GM21576 (cell line): ENCODE measurements at regions not wholly inside any gene's neighbourhood (a gene's known extent, or its start where the extent isn't known, plus 50 kb on each side); places are given as distances from the start of the nearest gene placed in this dataset.

Experiments
- ATAC-seq: cut with Tn5 transposase; IDR thresholded peaks from one replicate; pipeline ENCODE4 v1.9.1; 2021; ENCODE audit warnings: mild to moderate bottlenecking, moderate library complexity; ENCODE audit not compliant: unreplicated experiment

DNA sequence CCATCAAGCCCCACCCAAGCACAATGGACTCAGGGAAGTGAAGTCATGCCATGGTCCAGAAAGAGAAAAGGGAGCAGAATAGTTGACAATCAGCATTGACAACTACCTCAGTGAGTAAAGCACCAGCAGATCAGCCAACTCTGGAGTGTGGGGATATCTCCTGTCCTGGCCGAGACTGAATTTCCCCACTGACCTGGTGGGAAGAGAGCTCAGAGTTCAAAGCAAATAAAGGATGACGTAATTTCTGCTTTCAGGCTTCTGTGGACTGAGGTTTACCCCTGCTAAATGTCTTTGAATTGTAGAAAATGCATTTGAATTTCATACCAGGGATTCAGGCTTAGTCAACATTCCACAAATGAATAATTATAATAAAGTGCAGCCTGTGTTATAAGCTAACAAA, 152.9 kb downstream of the CBLN1 start:
- ATAC-seq: no peak

DNA sequence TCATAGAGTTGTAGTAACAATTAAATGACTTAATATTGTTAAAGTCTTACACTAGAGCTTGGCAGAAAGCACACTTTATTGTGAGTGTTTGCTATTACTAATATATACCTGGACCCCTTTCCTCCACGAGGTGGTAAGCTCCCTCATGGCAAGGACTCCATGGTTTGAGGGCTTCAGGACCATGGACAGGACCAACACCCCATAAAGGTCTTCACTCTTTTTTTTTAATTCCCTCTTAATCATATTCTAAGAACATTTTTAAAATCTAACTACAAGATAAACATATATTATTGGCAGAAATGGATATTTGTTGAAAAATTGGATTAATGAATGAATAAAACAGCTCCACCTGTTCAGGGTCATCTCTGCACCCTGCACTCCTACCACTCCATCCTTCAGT, 154.5 kb downstream of the CBLN1 start:
- ATAC-seq: no peak

DNA sequence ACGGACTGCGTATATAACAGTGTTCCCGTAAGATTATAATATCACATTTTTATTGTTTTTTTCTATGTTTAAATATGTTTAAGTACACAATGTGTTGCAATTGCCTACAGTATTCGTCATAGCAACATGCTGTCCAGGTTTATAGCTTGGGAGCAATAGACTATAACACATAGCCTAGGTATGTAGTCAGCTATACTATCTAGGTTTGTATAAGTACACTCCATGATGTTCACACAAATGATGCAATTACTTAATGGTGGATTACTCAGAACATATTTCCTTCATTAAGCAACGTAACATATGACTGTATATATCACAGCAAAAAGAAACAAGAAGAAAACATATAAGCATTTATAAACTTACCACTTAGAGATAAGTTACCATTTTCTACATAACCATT, 160.0 kb downstream of the CBLN1 start:
- no peak for ATAC-seq

DNA sequence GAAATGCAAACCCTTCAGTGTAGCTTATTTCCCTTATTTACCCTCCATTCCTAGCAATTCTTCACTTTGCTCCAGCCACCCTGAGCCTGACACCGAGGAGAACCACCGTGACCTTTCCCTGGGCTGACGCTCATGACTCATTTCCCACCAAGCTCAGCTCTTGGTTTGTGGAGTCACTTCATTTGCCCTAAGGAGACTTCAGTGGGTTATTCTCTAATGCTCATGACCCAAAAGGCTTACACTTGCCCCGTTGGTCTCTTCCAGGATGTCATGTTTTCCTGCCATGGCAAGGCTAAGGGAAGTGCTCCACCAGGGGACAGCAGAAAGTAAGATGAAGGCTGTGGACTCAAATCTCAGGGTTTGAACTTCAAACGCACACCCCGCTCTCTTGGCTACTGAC, 161.0 kb downstream of the CBLN1 start:
- no peak for ATAC-seq

DNA sequence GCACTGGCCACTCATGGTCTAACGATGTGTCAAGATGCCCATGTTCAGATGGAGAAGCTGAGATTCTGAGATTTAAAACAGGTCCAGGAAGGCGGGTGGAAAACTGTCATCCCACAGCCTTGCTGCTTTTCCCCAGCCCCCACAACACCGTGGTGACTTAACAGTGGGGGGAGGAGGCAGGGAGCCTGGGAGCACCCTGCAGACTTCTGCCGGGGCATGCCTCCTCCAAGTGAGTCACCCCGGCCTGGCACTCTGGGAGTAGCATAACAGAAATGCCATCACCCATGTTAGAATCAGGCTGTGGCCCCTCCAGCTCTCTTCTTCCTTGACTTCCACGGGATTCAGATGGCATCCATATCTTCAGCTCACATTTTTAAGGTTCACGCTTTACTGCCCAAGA, 164.8 kb downstream of the CBLN1 start:
- ATAC-seq: no peak

DNA sequence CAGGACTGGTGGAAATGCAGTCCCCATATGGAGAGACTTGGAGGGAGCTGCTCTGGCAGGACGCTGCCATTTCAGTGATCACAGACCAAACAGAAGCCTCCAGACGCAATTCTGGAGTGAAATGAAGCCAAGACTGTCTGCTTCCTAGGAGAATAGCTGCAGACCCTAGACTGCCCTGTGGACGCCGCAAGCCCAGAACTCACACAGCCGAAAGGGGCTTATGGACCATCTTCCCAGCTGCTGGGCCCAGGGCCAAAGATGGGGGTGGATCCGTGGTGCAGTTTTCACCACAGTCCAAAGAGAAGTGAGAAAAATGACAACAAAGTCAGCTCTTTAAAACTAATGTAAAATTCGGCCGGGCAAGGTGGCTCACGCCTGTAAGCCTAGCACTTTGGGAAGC, 165.7 kb downstream of the CBLN1 start:
- ATAC-seq: no peak

DNA sequence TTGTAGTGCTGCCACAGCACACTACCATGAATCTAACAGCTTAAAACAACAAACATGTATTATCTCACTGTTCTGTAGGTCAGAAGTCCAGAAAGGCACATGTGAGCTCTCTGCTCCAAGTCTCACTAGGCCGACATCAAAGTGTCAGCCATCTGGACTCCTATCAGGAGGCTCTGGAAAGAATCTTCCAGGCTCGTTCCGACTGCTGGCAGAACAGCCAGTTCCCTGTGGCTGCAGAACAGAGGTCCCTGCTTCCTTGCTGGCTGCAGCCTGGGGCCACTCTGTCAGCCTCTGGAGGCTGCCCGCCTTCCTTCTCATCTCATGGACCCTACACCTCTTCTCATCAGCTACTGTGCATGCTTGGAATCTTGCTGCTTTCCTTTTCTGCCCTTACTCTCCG, 168.9 kb downstream of the CBLN1 start:
- no peak for ATAC-seq

DNA sequence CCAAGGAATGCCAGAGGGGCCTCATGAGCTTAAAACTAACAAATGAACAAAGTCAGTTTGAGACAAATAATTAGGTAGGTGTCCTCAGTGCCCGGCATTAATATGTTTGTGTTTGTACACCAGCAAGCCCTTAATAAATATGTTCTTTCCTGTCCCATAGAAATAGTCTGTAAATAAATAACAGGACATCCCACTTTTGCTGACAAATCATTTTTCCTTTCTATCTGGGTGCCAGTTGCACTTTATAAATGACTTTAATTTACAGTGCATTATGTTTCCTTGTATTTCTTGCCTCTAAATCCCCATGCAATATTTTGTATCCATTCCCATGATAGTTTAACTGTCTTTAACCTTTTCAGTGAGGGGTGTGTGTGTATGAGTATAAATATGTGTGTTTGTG, 170.3 kb downstream of the CBLN1 start:
- no peak for ATAC-seq

DNA sequence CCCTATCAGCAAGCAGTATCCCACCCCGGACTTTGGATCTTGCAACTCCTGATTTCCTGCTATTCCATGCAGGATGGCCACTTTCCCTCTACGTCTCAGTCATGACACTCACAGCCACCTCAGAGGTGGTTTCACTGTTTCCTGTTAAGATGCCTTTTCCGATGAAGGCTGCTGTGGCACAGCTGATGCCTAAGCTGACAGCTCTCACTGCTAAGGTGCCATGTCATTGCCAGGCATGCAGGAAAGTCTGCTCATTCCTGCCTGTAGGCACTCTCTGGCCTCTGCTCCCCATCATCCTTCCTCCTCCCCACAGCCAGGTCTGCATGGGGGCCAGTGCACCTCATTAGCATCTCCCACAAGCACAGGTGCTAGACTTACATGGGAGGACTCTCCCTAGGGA, 173.0 kb downstream of the CBLN1 start:
- ATAC-seq: no peak

DNA sequence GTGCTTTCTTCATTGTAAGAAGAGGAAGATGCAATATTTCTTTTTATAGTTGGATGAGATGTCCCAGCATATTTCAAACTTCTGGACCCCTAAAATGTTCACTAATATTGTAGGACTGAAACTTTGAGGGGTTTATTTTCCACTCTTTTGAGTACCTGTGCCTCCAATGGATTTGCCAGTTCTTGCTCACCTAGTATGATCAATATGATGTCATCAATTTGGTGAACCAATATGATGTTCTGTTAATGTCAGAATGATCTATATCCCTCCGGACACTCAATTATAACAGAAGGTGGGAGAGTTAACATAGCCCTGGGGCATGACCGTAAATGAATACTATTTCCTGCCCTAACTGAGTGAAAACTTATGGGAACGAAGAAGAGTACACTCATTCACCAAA, 178.3 kb downstream of the CBLN1 start:
- ATAC-seq: no peak

DNA sequence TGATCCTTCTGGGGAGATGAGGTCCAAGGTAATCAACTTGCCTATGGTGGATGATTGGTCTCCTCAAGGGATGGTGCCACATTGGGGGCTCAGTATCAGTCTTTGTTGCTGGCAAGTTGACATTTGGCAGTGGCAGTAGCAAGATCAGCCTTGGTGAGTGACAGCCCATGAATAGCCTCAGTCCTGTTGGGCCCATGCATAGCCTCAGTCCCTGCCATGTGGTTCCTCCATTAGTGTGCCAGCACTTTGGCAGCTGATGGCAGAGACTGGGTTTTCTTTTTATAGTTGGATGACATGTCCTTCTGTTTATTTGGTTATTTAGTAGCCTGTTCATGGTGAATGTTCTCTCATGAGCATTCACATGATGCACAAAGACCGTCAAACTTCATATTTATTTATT, 179.6 kb downstream of the CBLN1 start:
- ATAC-seq: no peak

DNA sequence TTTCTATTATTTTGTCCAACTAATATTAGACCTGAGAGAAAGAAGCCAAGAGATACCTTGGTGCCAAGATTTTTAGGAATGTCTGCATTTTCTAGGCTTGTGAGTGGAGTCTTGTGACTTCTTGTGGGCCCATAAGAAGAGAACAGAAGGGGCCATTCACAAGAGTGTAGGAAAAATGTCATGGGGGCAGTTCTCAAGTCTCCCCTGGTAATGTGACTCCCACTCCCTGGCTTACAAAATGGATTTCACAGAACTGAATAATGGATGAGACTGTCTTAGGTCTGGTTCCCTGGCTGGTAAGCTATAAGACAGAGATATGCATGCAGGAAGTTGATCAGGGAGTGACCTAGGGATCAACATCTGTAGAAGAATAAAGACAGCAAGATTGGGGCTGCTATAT, 181.3 kb downstream of the CBLN1 start:
- no peak for ATAC-seq

DNA sequence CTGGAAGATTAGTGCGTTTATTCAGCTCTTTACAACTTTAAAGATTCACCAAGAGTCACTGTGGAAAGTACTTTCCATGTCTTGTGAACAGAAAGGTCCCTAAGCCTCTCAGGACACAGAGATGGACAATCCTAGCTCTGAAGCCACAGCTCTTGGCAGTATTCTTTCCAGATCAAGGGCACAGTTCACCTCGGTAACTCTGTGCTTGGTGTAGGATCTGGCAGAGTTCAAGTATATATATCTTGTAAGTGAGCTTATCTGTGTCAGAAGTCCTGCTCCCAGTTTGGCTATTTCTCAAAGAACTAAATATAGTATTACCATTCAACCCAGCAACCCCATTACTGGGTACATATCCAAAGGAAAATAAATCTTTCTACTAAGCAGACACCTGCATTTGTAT, 183.7 kb downstream of the CBLN1 start:
- no peak for ATAC-seq

DNA sequence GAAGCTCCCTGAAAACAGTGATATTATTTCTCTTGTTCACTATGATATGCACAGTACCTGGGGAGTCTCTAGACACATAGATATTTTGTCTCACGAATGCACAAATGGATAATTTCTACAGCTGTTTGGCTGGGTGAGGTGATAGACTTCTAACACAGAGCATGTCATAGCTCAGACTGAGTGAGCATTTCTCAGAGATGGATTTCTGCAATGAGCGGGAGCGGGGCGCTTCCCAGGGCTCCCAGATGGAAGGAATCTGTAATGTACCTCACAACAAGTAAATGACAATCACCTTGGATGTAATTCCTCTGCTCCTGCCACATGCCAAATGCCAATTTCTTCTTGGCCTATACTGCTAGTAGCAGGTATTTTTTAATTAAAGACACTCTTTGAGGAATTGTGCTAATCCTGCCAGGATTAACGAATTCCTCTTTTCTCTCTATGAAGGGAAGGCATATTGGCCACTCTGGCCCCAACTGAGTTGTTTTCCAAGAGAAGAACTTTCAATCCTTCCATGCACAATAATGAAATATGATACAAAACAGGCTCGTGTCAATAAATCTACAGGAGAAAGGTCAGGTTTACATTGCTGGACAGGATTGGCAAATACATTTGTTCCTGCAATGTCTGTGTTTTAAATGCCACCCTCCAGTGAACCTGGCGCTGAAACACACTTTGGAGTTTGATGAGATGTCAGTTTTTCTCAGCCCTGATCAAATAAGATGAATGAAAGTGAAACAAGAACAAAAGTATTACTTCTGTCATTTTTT, 185.3 kb downstream of the CBLN1 start:
- no peak for ATAC-seq

DNA sequence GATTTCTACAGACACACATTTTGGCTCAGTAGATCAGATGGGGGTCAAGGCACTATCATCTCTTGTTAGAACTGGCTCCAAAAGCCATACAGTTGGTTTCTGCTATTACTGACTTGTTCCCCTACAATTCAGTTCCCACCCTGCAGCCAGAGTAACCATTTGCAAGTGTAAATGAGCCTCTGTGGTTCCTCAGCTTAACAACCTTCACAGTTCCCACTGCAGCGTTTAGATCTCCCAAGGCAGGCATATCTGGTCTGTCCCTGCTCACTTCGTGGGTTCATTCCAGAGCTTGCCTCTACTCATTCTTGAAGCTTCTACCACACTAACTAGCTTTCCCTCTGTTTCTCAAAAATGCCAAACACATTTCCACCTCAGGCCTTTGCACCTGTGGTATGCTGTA, 186.1 kb downstream of the CBLN1 start:
- ATAC-seq: no peak

DNA sequence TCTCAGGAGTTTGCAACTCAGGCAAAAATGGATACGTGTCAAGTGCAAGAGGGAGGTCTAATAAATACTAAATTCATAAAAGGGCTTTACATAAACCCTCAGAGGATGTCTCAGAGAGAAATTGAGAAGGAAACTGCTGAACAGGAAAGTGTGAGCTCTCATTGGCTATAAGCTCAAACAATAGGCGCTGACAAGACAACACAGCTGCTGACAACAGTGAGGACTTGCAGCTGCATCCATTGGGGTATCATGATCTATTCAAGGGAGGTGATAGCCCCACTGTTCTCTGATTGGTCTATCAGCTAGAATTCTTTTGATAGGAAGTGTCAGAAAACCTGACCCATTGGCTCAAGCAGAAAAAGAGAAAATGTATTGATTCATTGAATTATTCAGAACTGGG, 187.2 kb downstream of the CBLN1 start:
- no peak for ATAC-seq

DNA sequence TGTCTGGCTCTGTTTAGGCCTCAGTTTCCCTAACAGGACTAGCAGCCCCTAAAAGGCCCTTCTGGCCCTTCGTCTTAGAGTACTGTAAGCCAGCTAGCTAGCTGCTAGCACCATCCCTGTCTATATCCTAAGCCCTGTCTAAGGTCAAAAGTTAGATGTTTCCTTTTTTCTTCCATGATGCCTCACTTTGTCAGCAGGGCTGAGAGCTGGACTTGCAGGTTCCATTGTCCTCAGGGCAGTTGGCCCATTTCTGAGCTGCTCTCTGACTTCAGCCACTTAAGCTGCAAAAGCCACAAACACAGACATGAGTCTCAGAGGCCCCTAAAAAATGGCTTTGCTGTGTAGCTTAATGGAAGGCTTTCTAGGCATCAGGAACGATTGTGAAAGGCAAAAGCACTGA, 187.7 kb downstream of the CBLN1 start:
- no peak for ATAC-seq

DNA sequence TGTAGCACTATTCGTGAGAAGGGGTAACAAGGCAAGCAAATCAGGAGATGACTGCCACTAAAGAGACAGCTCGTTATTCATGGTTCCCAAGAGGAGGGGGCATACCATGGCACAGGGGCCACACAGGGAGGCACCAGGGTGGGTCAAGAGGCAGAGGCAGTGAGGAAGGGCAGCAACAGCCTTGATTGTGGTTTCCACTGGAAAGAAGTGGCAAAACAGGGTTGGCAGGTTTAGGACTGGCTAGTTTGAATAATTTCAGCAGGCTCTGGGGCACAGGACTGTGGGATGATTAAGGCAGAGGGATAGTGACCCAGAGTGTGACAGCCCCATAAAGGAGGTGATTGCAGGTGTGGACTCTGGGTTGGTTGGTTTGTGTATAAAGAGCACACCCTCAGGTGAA, 188.9 kb downstream of the CBLN1 start:
- ATAC-seq: no peak

DNA sequence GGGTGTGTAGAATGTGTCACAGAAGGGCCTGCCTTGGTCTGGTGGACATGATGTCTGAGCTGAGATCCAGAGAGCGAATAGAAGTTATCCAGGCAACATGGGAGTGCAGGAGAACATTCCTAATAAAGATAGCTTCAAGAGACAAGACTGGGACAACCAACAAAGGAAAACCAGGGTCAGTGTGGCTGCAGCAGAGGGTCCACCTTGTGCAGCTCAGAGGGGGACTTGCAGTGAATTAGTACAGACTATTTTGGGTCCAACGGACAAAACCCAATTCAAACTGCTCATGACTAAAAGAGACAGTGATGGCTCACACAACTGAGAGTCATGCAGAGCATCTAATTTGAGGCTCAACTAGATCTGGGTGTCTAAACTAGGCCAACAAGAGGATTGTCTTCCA, 192.1 kb downstream of the CBLN1 start:
- ATAC-seq: no peak

DNA sequence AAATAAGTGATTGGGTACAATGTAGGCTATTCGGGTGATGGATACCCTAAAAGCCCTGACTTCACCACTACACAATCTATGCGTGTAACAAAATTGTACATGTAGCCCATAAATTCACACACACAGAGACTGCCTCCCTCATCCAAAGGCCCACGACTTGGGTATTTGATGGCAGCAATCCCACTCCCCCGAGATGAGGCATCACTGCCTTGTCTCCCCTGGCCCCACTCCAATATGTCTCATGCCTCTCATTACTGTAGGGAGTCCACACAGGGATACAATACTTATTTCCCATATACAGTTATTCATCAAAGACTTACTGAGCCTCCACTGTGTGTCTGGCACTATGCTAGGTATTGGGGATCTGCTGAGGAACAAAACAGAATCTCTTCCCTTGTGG, 192.6 kb downstream of the CBLN1 start:
- ATAC-seq: no peak

DNA sequence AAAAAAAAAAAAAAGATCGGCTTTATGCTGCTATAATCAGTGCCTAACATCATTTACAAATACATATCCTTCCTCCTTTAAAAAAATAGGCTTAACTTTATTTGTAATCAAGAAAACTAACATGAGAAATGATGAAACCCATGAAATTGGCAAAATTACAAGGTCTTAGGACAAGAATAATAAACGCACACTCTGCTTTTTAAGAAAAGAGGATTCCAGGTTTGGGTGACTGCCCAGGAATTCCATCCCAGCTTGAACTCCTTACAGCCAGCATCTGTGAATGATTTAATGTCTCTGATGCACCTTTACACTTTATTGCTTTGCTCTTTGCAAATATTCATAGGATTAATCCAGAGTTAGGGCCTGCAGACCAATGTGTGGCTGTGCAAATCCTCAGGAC, 196.0 kb downstream of the CBLN1 start:
- ATAC-seq: no peak

DNA sequence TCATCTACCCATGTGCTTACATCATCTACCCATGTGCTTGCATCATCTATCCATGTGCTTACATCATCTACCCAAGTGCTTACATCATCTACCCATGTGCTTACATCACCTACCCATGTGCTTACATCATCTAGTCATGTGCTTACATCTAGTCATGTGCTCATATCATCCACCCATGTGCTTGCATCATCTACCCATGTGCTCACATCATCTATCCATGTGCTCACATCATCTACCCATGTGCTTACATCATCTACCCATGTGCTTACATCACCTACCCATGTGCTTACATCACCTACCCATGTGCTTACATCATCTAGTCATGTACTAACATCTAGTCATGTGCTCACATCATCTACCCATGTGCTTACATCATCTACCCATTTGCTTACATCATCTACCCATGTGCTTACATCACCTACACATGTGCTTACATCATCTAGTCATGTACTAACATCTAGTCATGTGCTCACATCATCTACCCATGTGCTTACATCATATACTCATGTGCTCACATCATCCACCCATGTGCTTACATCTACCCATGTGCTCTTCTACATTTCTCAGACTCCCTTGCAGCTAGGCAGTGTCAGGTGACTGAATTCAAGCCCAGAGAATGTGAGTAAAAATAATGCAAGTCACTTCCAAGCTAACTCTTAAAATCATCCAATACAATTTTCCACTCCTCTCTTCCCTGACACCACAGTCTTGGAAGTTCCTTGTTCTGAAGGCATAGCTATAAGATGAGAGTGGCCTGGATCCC, 196.8 kb downstream of the CBLN1 start:
- no peak for ATAC-seq

DNA sequence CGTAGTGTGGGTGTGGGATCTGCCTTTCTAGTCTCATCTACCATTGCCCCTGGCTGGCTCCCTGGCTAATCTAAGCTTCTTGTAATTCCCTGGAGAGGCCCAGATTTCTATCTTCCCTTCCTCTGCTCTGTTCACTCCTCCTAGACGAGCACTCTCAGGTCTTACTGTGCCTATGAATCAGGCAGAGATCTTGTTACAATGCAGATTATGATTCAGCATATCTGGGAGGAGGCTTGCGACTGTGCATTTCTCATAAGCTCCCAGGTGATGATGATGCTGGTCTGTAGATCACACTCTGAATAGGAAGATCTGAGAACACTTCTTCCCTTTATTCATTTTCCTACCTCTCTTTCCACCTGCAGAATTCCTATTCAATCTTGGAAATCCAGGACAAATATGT, 200.1 kb downstream of the CBLN1 start:
- ATAC-seq: no peak
